GM23338 (cell line): ENCODE measurements at regions not wholly inside any gene's neighbourhood (a gene's known extent, or its start where the extent isn't known, plus 50 kb on each side); places are given as distances from the start of the nearest gene placed in this dataset.

ENCODE experiments used
- CREB1 ChIP-seq: fragments of 250-450 bp; sonication (Bioruptor Pico); IDR thresholded peaks from 2 replicates; pipeline ENCODE4 v1.5.0; 2020; ENCODE audit warnings: low read depth, mild to moderate bottlenecking, moderate library complexity
- EZH2 ChIP-seq: fragments of 200-600 bp; sonication (generic); IDR thresholded peaks from one replicate; pipeline ENCODE4 v1.8.0; 2017; ENCODE audit warnings: antibody characterized with exemption, mild to moderate bottlenecking, low read depth; ENCODE audit not compliant: unreplicated experiment
- EZH2phosphoT487 ChIP-seq: fragments of 200-600 bp; sonication (generic); IDR thresholded peaks from one replicate; pipeline ENCODE4 v1.8.1; 2018; ENCODE audit warnings: antibody characterized with exemption; ENCODE audit not compliant: unreplicated experiment
- JUNB ChIP-seq: IDR thresholded peaks from one replicate; pipeline ENCODE4 v1.6.1; 2016; ENCODE audit warnings: antibody characterized with exemption; ENCODE audit not compliant: unreplicated experiment
- NANOG ChIP-seq: IDR thresholded peaks from 2 replicates; pipeline ENCODE4 v1.6.1; 2016; ENCODE audit warnings: antibody characterized with exemption, borderline replicate concordance
- POLR2AphosphoS5 ChIP-seq: IDR thresholded peaks from 2 replicates; pipeline ENCODE4 v1.6.1; 2016; ENCODE audit warnings: antibody characterized with exemption, low read depth
- STAT1 ChIP-seq: IDR thresholded peaks from one replicate; pipeline ENCODE4 v1.6.1; 2016; ENCODE audit warnings: antibody characterized with exemption; ENCODE audit not compliant: unreplicated experiment
- ZNF114 ChIP-seq: fragments of 250-450 bp; sonication (Bioruptor Pico); IDR thresholded peaks from 2 replicates; pipeline ENCODE4 v1.5.0; 2020; ENCODE audit warnings: mild to moderate bottlenecking, moderate library complexity
- ZNF331 ChIP-seq: fragments of 250-450 bp; sonication (Bioruptor Pico); IDR thresholded peaks from 2 replicates; pipeline ENCODE4 v1.5.0; 2020; ENCODE audit warnings: low read depth, mild to moderate bottlenecking, moderate library complexity
- TF ChIP-seq, protein P1 (sequence below): IDR thresholded peaks from one replicate; pipeline ENCODE4 v1.6.1; 2018; ENCODE audit warnings: antibody characterized with exemption; ENCODE audit not compliant: unreplicated experiment
- TF ChIP-seq, protein P2 (sequence below), 2 experiments: fragments of 200-600 bp in 1 of 2; sonication (generic) in 1 of 2; conservative IDR thresholded peaks; 2 replicates each; pipeline versions ENCODE4 v1.5.1 to v1.6.1; 2016 to 2017; ENCODE audit warnings: antibody characterized with exemption in 2 of 2, low read depth in 2 of 2, mild to moderate bottlenecking in 2 of 2, moderate library complexity in 1 of 2
- TF ChIP-seq, protein P3 (sequence below): IDR thresholded peaks from 2 replicates; pipeline ENCODE4 v1.6.1; 2016; ENCODE audit warnings: antibody characterized with exemption

DNA sequence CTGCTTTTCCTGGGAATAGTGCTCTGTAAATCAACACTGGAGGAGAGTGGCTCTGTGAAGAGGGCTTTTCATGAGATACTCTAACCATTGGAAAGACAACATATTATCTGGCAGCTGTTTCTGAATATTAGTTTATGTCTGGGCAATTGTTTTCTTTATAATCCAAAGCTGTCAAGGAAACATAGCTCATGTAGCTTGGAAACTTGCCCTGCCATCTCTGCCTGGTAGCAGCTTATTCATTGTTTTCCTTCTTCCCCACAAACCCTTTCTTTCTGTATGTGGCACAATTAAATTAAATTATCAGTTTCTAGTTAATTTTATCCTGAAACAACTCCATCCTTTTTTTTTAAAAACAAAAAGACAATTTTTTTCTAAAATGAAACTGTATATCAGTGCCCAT lies 160.0 kb downstream of the EDEM1 start:
- TF ChIP-seq, protein P1, sequence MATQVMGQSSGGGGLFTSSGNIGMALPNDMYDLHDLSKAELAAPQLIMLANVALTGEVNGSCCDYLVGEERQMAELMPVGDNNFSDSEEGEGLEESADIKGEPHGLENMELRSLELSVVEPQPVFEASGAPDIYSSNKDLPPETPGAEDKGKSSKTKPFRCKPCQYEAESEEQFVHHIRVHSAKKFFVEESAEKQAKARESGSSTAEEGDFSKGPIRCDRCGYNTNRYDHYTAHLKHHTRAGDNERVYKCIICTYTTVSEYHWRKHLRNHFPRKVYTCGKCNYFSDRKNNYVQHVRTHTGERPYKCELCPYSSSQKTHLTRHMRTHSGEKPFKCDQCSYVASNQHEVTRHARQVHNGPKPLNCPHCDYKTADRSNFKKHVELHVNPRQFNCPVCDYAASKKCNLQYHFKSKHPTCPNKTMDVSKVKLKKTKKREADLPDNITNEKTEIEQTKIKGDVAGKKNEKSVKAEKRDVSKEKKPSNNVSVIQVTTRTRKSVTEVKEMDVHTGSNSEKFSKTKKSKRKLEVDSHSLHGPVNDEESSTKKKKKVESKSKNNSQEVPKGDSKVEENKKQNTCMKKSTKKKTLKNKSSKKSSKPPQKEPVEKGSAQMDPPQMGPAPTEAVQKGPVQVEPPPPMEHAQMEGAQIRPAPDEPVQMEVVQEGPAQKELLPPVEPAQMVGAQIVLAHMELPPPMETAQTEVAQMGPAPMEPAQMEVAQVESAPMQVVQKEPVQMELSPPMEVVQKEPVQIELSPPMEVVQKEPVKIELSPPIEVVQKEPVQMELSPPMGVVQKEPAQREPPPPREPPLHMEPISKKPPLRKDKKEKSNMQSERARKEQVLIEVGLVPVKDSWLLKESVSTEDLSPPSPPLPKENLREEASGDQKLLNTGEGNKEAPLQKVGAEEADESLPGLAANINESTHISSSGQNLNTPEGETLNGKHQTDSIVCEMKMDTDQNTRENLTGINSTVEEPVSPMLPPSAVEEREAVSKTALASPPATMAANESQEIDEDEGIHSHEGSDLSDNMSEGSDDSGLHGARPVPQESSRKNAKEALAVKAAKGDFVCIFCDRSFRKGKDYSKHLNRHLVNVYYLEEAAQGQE, result no peak
- TF ChIP-seq, protein P2, sequence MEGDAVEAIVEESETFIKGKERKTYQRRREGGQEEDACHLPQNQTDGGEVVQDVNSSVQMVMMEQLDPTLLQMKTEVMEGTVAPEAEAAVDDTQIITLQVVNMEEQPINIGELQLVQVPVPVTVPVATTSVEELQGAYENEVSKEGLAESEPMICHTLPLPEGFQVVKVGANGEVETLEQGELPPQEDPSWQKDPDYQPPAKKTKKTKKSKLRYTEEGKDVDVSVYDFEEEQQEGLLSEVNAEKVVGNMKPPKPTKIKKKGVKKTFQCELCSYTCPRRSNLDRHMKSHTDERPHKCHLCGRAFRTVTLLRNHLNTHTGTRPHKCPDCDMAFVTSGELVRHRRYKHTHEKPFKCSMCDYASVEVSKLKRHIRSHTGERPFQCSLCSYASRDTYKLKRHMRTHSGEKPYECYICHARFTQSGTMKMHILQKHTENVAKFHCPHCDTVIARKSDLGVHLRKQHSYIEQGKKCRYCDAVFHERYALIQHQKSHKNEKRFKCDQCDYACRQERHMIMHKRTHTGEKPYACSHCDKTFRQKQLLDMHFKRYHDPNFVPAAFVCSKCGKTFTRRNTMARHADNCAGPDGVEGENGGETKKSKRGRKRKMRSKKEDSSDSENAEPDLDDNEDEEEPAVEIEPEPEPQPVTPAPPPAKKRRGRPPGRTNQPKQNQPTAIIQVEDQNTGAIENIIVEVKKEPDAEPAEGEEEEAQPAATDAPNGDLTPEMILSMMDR (conservative IDR thresholded peaks at IDR 0.05; ENCODE audit: low read depth in 2 of 2), result no peak
- no peak for TF ChIP-seq EZH2phosphoT487
- no peak for TF ChIP-seq JUNB
- TF ChIP-seq EZH2, result no peak
- no peak for TF ChIP-seq STAT1
- TF ChIP-seq, protein P3, sequence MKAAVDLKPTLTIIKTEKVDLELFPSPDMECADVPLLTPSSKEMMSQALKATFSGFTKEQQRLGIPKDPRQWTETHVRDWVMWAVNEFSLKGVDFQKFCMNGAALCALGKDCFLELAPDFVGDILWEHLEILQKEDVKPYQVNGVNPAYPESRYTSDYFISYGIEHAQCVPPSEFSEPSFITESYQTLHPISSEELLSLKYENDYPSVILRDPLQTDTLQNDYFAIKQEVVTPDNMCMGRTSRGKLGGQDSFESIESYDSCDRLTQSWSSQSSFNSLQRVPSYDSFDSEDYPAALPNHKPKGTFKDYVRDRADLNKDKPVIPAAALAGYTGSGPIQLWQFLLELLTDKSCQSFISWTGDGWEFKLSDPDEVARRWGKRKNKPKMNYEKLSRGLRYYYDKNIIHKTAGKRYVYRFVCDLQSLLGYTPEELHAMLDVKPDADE, result no peak
- no peak for TF ChIP-seq NANOG
- no peak for TF ChIP-seq POLR2AphosphoS5
- TF ChIP-seq ZNF114, result no peak
- no peak for TF ChIP-seq CREB1
- no peak for TF ChIP-seq ZNF331 (CRISPR knock-in tag)
